Epithelial cell of proximal tubule (primary cell): ENCODE measurements at regions not wholly inside any gene's neighbourhood (a gene's known extent, or its start where the extent isn't known, plus 50 kb on each side); places are given as distances from the start of the nearest gene placed in this dataset.

Experiments
- DNase-seq: peaks from one replicate; pipeline ENCODE4 v3.0.0-alpha.2; 2011; ENCODE audit warnings: low read depth
- H3K4me3 ChIP-seq: 2 replicates; pipeline ENCODE4 v1.5.1; 2011; ENCODE audit warnings: low read depth, mild to moderate bottlenecking, low read length
- CTCF ChIP-seq: conservative IDR thresholded peaks from 2 replicates; pipeline ENCODE4 v1.5.1; 2012; ENCODE audit warnings: low read depth, mild to moderate bottlenecking, low read length

- no peak for TF ChIP-seq CTCF
- no peak for DNase-seq
- H3K4me3 ChIP-seq: no peak overlapping the region
Measured at GRCh38 chr2:23069923-23070322, 315.1 kb upstream of the KLHL29 start.

GRCh38 chr2:23073056-23073455 lies 311.9 kb upstream of the KLHL29 start:
- no peak overlapping the region for H3K4me3 ChIP-seq
- DNase-seq: no peak
- no peak for TF ChIP-seq CTCF

- TF ChIP-seq CTCF: no peak
Measured at GRCh38 chr2:23073671-23074070, 311.3 kb upstream of the KLHL29 start.

GRCh38 chr2:23077596-23077995 lies 307.4 kb upstream of the KLHL29 start:
- no peak for DNase-seq
- TF ChIP-seq CTCF: no peak
- no peak overlapping the region for H3K4me3 ChIP-seq

More at GRCh38 chr2:23073671-23074070, 311.3 kb upstream of the KLHL29 start:
- H3K4me3 ChIP-seq: no peak overlapping the region
- DNase-seq: no peak

- no peak for DNase-seq
- H3K4me3 ChIP-seq: no peak overlapping the region
- no peak for TF ChIP-seq CTCF
Measured at GRCh38 chr2:23078784-23079434, 306.1 kb upstream of the KLHL29 start.

GRCh38 chr2:23083966-23084365 lies 301.0 kb upstream of the KLHL29 start:
- TF ChIP-seq CTCF: no peak
- H3K4me3 ChIP-seq: no peak overlapping the region
- no peak for DNase-seq

- DNase-seq: no peak
- no peak for TF ChIP-seq CTCF
- H3K4me3 ChIP-seq: no peak overlapping the region
Measured at GRCh38 chr2:23091019-23091418, 294.0 kb upstream of the KLHL29 start.
